ENCODE measurements at regions not wholly inside any gene's neighbourhood (a gene's known extent, or its start where the extent isn't known, plus 50 kb on each side); places are given as distances from the start of the nearest gene placed in this dataset.

- 54% methylated on average over 1 of the region's 1 CpG for WGBS (ENCODE audit: insufficient coverage, insufficient replicate concordance, low lambda C conversion rate, missing lambda C conversion rate)
- ChIA-PET SMC1A (ENCODE audit: uncharacterized antibody, unreplicated experiment) (interaction anchor here (0.9 to 1.5 kb wide), 5 partner anchors 18 to 368 kb away, joined by 3 to 6 read pairs (median 3); no protein-coding TSS in a partner anchor), POLR2A (interaction anchor here (0.6 kb wide), 1 partner anchor 221 kb away, joined by 7 read pairs; no protein-coding TSS in a partner anchor), RAD21 (ENCODE audit: unreplicated experiment) (interaction anchor here (0.6 to 1.6 kb wide), 3 partner anchors 39 to 228 kb away, joined by 3 to 6 read pairs (median 3); no protein-coding TSS in a partner anchor), CTCF (interaction anchor here (1.2 to 1.4 kb wide), 2 partner anchors 16 to 39 kb away, joined by 3 to 6 read pairs; no protein-coding TSS in a partner anchor)
- Histone ChIP-seq H4K20me1 (ENCODE audit: control insufficient read depth, insufficient read depth) (no peaks in the 10 kb centered on the region), H3K4me3 (no peak overlapping the region), H3K27me3 (replicated peaks in 1 of 2; ENCODE audit: control insufficient read depth in 2 of 2, insufficient read depth in 2 of 2, low read length in 1 of 2) (no peaks in the 10 kb centered on the region), H3K36me3 (ENCODE audit: control insufficient read depth in 2 of 2, insufficient read depth in 2 of 2, low read length in 1 of 2) (no peaks in the 10 kb centered on the region), H3K9ac (ENCODE audit: control insufficient read depth, insufficient read depth, low read length) (no peak overlapping the region), H3K9me3 (replicated peaks; ENCODE audit: control insufficient read depth, insufficient read depth, low read length) (no peaks in the 10 kb centered on the region), H3K79me2 (ENCODE audit: control insufficient read depth, insufficient read depth, low read length) (no peaks in the 10 kb centered on the region), H3K4me1 (ENCODE audit: control insufficient read depth, insufficient read depth, low read length) (no peaks in the 10 kb centered on the region), H3K27ac (ENCODE audit: control insufficient read depth, insufficient read depth) (no peak overlapping the region), H3K4me2 (ENCODE audit: control insufficient read depth, insufficient read depth) (no peak overlapping the region), H2AFZ (ENCODE audit: control insufficient read depth, low read depth, low read length) (no peak overlapping the region)
- BruUV-seq (replicated peaks), result no TSS peak
- no peak for FAIRE-seq
- in situ Hi-C loops (cut with MboI), result no loop called here
- no peak for DNase-seq (ENCODE audit: low read depth, low spot score)
- TF ChIP-seq TAF1 (IDR thresholded peaks at IDR 0.05; ENCODE audit: borderline replicate concordance, low read depth, low read length) (no peak), CUX1 (IDR thresholded peaks at IDR 0.05; ENCODE audit: insufficient replicate concordance, low read depth, low read length) (no peak), HCFC1 (IDR thresholded peaks at IDR 0.05; ENCODE audit: low read length) (no peak), RB1 (IDR thresholded peaks at IDR 0.05; ENCODE audit: borderline replicate concordance) (no peak), KAT2A (conservative IDR thresholded peaks at IDR 0.05; ENCODE audit: control insufficient read depth, low read depth, low read length) (no peak), EZH2 (IDR thresholded peaks at IDR 0.05; ENCODE audit: borderline replicate concordance, control insufficient read depth, low read depth, low read length) (no peak), BACH1 (IDR thresholded peaks at IDR 0.05; ENCODE audit: borderline replicate concordance) (no peak), SRF (IDR thresholded peaks at IDR 0.05; ENCODE audit: low read depth in 2 of 2, low read length in 2 of 2) (no peak)
- TF ChIP-seq, protein P1, sequence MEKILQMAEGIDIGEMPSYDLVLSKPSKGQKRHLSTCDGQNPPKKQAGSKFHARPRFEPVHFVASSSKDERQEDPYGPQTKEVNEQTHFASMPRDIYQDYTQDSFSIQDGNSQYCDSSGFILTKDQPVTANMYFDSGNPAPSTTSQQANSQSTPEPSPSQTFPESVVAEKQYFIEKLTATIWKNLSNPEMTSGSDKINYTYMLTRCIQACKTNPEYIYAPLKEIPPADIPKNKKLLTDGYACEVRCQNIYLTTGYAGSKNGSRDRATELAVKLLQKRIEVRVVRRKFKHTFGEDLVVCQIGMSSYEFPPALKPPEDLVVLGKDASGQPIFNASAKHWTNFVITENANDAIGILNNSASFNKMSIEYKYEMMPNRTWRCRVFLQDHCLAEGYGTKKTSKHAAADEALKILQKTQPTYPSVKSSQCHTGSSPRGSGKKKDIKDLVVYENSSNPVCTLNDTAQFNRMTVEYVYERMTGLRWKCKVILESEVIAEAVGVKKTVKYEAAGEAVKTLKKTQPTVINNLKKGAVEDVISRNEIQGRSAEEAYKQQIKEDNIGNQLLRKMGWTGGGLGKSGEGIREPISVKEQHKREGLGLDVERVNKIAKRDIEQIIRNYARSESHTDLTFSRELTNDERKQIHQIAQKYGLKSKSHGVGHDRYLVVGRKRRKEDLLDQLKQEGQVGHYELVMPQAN (conservative IDR thresholded peaks at IDR 0.05), result no peak
- intact Hi-C loops (cut with micrococcal nuclease; ENCODE audit: unreplicated experiment), result loop anchor here (5.0 kb wide), 1 partner anchor 193 kb away; no protein-coding TSS in a partner anchor
- no peak for ATAC-seq
These were observed 884.5 kb downstream of the TECRL start for GRCh38 chr4:63524764-63525163.

Measured in GM12878 (cell line).